Liver (tissue), 3 donors: ENCODE measurements at regions not wholly inside any gene's neighbourhood (a gene's known extent, or its start where the extent isn't known, plus 50 kb on each side); places are given as distances from the start of the nearest gene placed in this dataset.

ENCODE experiments used
- GABPA ChIP-seq, 2 donors: IDR thresholded peaks in 1 of 2; conservative IDR thresholded peaks in 1 of 2; 2 replicates each; pipeline ENCODE4 v1.6.1; 2016; ENCODE audit warnings: antibody characterized with exemption in 2 of 2, mild to moderate bottlenecking in 1 of 2, moderate library complexity in 1 of 2
- JUND ChIP-seq, 2 donors: IDR thresholded peaks; 2 replicates each; pipeline ENCODE4 v1.6.1; 2016; ENCODE audit warnings: antibody characterized with exemption in 2 of 2
- NR2F2 ChIP-seq: IDR thresholded peaks from 2 replicates; pipeline ENCODE4 v1.6.1; 2016; ENCODE audit warnings: antibody characterized with exemption
- RXRA ChIP-seq, 2 donors: IDR thresholded peaks; 2 replicates each; pipeline ENCODE4 v1.6.1; 2017 to 2018; ENCODE audit warnings: antibody characterized with exemption in 2 of 2, mild to moderate bottlenecking in 1 of 2
- TAF1 ChIP-seq: conservative IDR thresholded peaks from 2 replicates; pipeline ENCODE4 v1.6.1; 2016; ENCODE audit warnings: antibody characterized with exemption, mild to moderate bottlenecking
- TF ChIP-seq, protein P1 (sequence below): IDR thresholded peaks from 2 replicates; pipeline ENCODE4 v1.6.1; 2016; ENCODE audit warnings: antibody characterized with exemption
- TF ChIP-seq, protein P2 (sequence below): fragments of 150-350 bp; IDR thresholded peaks from 2 replicates; pipeline ENCODE4 v1.5.1; 2017; ENCODE audit warnings: improper control_type of control experiment, low read depth, low read length; ENCODE audit not compliant: missing input control
- donor health status: healthy.
- donor health status: healthy.

DNA sequence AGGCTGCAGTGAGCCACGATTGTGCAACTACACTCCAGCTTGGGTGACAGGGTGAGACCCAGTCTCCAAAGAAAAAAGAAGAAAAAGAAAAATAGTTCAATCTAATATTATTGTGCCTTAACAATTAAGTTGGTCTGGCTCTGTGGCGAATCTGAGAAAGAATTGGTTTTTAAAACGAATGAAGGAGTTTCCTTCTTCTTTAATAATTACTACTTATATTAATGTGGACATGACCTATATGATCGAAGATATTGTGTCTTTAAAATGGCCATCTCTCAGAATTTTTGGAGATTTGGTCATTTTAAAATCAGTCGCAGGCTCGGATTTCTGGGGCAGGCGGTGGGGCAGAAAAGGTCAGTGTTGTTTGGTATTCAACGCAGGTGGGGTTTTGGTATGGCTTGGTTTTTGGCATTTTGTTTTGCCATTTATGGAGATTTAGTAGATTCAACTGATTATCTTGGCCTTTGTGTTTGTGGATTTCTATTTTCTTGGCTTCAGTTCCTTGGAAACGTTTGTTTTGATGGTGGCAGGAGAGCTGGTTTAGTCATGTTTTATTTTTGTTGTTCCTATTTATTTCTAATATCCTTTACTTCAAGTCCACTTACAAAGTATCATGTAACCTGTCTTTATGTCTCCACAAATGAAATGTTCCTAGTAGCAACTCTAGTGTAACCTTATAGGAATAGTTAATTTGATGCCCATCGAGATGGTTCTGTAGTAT lies 178.8 kb upstream of the MKLN1 start:
- TF ChIP-seq TAF1 (no peak), RXRA (IDR thresholded peaks at IDR 0.05) (no peak), NR2F2 (no peak), JUND (IDR thresholded peaks at IDR 0.05) (no peak), GABPA (IDR thresholded peaks at IDR 0.05 in 1 of 2, conservative IDR thresholded peaks at IDR 0.05 in 1 of 2) (no peak)
- TF ChIP-seq, protein P1, sequence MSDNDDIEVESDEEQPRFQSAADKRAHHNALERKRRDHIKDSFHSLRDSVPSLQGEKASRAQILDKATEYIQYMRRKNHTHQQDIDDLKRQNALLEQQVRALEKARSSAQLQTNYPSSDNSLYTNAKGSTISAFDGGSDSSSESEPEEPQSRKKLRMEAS, result no peak
- TF ChIP-seq, protein P2, sequence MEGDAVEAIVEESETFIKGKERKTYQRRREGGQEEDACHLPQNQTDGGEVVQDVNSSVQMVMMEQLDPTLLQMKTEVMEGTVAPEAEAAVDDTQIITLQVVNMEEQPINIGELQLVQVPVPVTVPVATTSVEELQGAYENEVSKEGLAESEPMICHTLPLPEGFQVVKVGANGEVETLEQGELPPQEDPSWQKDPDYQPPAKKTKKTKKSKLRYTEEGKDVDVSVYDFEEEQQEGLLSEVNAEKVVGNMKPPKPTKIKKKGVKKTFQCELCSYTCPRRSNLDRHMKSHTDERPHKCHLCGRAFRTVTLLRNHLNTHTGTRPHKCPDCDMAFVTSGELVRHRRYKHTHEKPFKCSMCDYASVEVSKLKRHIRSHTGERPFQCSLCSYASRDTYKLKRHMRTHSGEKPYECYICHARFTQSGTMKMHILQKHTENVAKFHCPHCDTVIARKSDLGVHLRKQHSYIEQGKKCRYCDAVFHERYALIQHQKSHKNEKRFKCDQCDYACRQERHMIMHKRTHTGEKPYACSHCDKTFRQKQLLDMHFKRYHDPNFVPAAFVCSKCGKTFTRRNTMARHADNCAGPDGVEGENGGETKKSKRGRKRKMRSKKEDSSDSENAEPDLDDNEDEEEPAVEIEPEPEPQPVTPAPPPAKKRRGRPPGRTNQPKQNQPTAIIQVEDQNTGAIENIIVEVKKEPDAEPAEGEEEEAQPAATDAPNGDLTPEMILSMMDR, result no peak
